Epithelial cell of prostate (primary cell): ENCODE measurements at regions not wholly inside any gene's neighbourhood (a gene's known extent, or its start where the extent isn't known, plus 50 kb on each side); places are given as distances from the start of the nearest gene placed in this dataset.
"Not testable (repeated sequence)": the region's sequence is repeated elsewhere in the genome, so short reads cannot be mapped to it uniquely, and the experiment has no call there.

Source experiments
- DNase-seq: peaks from one replicate; pipeline ENCODE4 v3.0.0-alpha.2; 2011; ENCODE audit warnings: low read depth, low spot score
- H3K27ac ChIP-seq: fragments of 450-650 bp; 2 replicates; pipeline ENCODE4 v1.5.1; 2017; ENCODE audit warnings: mild to moderate bottlenecking

DNA sequence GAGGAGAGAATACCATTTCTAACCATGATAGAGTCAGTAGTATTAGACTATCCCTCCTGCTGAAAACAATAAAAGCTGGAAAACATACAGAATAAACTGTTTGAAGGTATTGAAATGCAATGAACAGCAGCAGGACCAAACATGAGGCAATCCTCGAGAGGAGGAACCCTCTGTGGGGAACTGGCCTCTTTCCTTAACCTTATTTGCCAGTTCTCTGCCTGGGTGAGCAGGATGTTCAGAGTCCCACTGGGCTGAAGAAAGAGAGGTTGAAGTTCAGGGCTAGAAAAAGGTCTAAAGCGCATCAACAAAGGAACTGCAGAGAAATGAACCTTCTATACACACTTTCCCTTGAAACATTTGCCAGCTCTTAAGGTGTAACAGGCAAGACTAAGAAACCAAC, 79.8 kb upstream of the FHL2 start:
- H3K27ac ChIP-seq = no peak overlapping the region
- DNase-seq = no peak

- H3K27ac ChIP-seq, DNase-seq: not testable (repeated sequence)
These were observed 78.3 kb upstream of the FHL2 start for GRCh38 chr2:105477050-105477620.

GRCh38 chr2:105473011-105473410, 74.2 kb upstream of the FHL2 start:
- DNase-seq = no peak

GRCh38 chr2:105470979-105471378, 72.1 kb upstream of the FHL2 start:
- no peak for DNase-seq
- H3K27ac ChIP-seq = no peak overlapping the region

More at GRCh38 chr2:105473011-105473410, 74.2 kb upstream of the FHL2 start:
- no peak overlapping the region for H3K27ac ChIP-seq

DNA sequence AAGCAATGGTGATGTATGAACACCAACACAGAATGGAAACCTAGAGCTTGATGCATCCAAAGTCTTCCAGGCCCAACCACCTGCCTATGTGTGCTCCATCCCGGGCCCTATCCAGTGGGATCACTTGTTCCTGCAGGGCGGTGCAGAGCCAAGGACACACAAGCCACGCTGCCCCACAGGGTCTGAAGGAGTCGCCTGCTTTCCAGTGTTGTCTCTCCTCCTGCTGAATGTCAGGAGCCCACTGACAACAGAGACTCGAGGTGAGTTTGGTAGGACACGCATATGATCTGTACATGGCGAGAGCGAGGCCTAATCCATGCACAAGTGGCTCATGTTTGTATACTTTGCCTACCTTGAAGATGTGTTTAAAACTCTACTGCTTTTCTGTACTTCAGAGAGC, 70.9 kb upstream of the FHL2 start:
- no peak for DNase-seq
- H3K27ac ChIP-seq = no peak overlapping the region

DNA sequence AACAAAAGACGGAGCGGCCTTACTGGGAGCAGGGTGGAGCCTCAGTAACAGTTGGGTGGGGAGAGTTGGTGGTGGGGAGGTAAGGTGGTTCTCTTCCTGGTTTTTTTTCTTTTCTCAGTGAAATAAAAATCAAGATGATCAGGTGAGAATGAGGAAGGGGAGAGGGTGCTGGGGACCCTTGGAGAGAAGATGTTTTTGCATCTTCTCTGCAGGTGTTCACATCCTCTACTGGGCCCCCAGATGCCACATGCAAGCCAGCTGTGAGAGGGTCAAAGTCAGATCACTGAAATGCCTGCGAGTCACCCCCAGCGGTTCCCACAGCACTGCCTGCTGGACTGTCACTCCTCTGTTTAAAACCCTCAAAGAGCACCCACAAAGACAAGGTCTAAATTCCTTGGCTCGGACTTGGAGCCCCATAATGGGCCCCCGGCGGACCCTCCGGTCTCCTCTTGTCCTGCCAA, 69.8 kb upstream of the FHL2 start:
- H3K27ac ChIP-seq = no peak overlapping the region
- no peak for DNase-seq

- DNase-seq = no peak
- no peak overlapping the region for H3K27ac ChIP-seq
These were observed 65.5 kb upstream of the FHL2 start for GRCh38 chr2:105464325-105464724.

DNA sequence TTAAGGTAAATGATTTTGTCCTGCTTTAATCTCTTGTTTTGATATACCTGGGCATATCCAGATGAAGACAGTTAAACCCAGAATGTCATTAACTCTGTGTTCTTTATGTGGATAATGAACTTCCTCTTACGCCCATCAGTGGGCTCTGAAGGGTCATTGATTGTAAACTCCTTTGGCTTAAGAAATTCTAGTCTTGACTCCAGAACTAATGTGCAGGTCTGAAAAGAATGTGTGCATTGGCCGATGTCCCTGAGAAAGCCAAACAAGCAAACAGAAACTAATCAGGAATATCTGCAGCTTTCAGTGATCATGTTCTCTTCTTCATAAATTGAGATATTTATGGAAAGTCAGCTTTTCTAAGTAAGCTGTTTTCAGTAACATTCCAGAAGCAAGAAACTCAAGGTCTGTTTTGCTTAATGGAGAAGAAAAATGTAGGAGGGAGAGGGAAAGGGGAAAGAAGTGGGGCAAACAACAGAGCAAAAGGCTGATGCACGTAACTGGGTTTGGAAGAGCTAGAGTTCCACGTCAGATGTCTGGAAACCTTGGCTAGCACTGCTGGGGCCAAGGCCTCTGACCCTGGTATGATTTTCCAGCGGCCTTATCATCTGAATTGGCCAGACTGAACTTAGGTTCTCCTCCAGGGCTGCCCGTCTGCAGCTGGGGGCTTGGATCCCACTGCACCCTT, 61.3 kb upstream of the FHL2 start:
- DNase-seq = no peak

GRCh38 chr2:105458076-105458475, 59.2 kb upstream of the FHL2 start:
- H3K27ac ChIP-seq = no peak overlapping the region
- no peak for DNase-seq

More for the DNA sequence above, 61.3 kb upstream of the FHL2 start:
- no peak overlapping the region for H3K27ac ChIP-seq

GRCh38 chr2:105455488-105456003, 56.7 kb upstream of the FHL2 start:
- H3K27ac ChIP-seq = peak overlapping the region; percentile 97
- DNase-seq = peak; percentile 90

DNA sequence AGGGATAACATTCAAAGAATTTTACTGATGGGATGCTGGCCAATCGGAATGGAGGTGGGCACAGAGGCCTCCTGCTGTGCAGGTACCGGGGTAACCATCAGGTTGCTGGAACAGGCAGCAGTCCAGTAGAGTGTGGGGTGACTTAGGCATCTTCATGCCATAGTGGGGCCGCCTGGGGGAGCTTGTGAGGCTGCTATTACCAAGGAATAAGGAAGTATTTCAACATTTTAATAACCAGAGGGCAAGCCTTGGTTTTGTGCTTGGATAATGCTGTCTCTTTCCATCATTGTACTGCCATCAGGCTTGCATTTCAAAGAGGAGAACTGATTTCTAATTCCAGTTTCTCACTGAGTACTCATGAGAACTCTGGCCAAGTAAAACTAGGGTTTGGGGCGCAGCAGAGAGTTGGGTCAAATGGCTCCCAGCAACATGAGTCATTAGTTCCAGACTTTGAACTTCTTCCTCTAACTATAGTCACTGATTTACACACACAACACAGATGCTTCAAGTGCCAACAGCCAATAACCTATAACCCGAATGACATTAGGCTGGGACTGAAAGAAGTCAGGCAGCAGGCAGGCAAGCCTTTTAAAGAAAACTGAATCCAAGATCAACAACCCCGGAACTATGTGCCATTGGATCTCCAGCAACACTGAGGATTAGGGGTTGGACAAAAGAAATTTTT, 56.1 kb upstream of the FHL2 start:
- H3K27ac ChIP-seq = peak overlapping the region; percentile 97
- DNase-seq = peak; percentile 67

DNA sequence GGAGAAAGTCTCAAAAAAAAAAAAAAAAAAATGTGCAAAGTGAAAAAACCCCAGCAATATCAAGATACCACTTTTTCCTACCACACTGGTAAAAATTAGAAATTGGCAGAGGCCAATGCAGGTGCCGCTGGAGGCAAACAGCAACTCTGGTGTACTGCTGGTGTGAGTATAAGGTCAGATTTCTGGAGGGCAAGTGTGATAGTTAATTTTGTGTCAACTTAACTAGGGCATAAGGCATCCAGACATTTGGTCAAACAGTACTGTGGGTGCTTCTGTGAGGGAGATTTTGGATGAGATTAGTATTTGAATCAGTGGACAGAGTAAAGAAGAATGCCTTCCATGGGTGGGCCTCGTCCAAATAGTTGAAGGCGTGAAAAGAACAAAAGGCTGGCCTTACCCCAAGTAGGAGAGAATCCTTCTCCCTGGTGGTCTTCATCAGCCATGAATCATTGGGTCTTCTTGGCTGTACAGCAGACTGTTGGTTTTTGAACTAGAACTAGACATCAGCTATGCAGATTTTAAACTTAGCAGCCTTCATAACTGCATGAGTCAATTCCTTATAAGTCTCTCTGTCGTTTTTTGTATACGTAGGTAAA, 52.8 kb upstream of the FHL2 start:
- DNase-seq = no peak
- no peak overlapping the region for H3K27ac ChIP-seq

GRCh38 chr2:105450471-105450870, 51.6 kb upstream of the FHL2 start:
- DNase-seq = no peak
- H3K27ac ChIP-seq = no peak overlapping the region

DNA sequence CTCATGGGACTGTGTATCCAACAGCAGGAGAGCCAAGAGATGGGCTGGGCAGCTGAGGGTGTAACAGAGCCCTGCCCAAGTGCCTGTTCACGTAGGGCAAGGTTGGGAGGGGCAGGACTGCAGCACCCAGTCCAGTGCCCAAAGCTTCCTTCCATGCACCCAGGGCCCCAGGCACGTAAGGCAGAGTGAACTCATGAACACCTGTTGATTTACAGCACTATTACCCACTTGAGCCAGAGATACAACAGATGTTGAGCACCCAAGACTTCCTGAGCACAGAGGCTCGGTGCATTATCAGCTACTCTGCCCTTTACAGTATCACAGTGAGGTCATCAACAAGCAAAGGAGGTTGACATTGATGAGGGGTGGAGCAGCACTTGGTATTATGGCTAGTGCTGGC, 50.2 kb upstream of the FHL2 start:
- peak overlapping the region; percentile 45 for H3K27ac ChIP-seq
- no peak for DNase-seq
